GM19324 (cell line): ENCODE measurements at regions not wholly inside any gene's neighbourhood (a gene's known extent, or its start where the extent isn't known, plus 50 kb on each side); places are given as distances from the start of the nearest gene placed in this dataset.

Experiments used
- ATAC-seq: cut with Tn5 transposase; IDR thresholded peaks from one replicate; pipeline ENCODE4 v1.9.1; 2021; ENCODE audit warnings: mild to moderate bottlenecking, moderate library complexity; ENCODE audit not compliant: unreplicated experiment, low FRiP score

DNA sequence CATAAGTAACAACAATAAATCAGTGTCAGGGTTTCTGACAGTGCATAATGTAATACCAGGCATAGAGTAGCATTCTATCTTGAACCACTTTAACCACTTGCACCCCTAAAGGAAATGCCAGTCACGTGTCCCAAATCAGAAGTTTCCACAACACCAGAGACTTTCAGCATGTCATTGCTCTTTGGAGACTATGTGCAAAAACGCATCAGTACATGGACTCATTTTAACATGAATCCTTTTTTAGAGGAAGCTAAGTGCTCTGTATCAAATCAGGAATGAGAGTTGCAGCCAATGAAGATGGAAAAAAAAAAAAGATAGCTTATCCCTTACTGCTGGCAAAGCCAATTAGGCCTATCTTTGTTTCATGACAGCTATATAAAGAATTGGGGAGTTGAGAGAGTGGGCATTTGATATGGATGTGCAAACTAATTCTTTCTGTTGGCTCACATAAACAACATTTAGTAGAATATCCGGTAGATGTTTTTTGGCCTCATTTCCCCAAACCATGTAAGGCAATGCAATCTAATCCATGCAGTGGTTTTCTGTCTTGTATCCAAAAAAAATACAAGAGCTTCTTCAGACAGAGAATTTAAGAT lies 353.1 kb downstream of the IRS1 start:
- ATAC-seq: no peak

DNA sequence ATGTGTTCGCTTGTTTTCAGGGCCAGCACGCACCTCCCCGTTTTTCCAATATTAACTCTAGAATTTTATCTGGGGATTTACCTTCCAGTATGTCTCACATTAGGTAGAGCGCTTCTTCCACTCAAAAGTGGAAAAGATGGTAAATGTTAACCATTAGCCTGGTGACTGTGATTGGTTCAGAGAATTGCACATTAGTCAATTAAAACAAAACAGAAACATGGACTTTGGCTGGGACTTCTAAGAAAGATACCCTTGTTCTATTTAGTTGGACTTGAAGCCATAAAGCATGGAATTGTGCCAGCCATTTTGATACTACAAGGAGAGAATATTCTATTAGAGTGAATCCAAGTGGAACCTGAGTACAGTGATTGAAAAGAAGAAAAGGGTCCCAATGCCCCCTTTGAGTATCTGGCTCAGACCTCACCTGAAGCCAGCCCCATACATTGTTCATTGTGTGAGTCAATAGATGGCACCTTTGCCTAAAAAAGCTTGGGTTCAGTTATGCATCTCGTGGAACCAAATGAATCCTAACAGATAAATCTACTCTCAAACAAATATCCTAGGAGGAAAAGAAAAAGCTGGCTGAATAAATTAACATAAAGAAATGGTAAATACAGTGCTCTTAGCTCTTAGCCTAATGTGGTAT lies 354.3 kb downstream of the IRS1 start:
- ATAC-seq: no peak

DNA sequence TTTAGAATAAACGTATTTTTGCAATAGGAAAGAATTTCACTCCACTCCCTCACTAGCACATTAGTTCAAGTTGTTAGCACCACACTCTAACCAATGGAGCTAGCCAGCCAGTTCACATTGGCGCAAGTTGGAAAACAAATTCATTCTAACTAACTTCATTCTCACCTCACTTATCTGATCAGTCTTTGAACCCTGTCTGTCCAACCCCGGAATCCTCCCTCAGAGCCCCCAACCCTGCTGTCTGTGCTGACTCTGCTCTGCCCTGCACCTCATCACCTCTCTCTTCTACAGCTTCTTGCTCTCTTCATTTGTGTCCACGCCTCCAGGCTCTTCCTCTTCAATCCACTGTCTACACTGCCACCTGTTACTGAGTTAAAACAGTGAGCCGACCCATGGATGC lies 356.5 kb downstream of the IRS1 start:
- ATAC-seq: no peak

DNA sequence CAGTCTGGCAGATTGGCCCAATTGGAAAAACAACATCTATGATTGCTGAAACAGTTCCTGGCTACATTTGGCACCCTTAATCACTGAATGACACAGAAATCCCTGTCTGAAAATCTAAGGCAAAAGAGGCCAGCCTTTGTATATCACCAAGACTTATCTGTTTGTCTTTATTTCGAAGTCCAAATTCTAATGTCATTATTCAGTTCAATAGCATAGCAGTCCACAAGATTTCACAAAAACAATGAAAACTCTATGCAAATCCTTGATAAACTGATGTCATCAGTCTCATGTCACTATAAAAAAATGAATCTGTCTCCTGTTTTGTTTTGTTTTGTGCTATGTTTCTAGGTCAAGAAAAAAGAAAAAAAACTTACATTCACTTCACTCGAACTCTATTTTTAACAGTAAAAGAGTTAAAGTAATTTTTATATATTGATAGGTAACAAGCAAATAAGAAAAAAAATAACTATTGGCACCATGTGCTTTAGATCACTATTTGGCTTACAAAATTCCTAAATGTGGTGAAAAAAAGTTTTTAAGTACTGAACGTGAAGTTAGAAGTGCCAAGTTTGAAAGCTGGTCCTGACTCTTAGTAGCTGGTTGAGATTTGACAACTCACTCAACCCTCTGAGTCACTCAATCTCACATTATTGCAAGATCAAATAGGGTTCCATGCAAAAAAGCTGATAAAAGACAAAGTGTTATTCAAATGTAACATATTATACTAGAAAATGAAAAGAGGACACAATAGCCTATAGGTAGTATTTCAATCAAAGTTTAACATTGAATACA lies 359.3 kb downstream of the IRS1 start:
- no peak for ATAC-seq

DNA sequence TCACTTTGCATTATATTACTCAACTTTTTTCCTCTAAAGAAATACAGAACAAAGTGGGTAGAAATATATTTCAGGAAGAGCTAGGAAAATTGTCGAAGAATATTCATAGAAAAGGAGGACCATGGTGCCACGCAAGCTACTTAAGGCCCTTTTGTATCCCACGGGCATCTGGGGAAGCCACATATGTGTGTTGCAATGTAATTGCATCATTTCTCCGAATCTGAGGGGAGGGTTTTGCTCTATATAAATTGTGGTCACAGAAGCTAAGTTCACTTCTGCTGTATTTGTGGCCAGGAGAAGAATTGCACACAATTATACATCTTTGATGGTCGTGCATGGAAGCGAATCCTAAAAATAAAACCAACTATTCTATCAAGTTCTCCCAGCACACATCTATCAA lies 360.3 kb downstream of the IRS1 start:
- no peak for ATAC-seq

DNA sequence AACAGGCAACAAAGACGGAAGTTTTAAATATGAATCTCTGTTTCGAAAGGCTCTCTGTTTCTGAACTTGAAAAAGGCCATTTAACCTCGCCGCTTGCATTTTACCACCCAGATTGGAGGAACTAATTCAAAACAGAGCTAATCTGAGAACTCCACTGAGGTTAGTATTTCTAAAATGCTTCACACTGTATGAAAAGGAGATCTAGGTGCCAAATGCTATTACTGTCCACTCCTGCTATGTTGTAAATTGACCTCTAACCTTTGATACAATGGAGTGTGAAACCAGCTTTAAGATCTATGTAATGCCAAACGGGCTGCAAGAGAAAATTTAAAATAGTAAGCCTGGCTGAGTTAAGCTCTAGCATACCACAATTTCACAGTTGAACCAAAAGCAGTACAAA lies 364.5 kb downstream of the IRS1 start:
- ATAC-seq: no peak

DNA sequence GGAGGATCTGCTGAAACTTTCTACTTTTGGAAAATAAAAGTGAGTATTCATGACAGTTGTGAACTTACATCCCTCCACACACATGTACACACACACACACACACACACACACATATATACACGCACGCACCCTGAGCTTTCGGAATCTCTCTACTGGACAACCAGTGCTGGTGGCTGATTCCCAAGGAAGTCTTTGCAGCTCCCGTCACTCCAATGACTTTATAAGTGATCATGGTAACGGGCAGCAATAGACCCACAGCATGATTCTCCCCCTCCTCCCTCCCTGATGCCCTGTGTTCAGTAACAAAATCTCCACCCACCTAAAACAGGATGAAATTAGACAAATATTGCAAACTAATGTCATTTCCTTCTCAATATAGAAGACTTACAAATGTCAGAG lies 364.9 kb downstream of the IRS1 start:
- ATAC-seq: no peak

DNA sequence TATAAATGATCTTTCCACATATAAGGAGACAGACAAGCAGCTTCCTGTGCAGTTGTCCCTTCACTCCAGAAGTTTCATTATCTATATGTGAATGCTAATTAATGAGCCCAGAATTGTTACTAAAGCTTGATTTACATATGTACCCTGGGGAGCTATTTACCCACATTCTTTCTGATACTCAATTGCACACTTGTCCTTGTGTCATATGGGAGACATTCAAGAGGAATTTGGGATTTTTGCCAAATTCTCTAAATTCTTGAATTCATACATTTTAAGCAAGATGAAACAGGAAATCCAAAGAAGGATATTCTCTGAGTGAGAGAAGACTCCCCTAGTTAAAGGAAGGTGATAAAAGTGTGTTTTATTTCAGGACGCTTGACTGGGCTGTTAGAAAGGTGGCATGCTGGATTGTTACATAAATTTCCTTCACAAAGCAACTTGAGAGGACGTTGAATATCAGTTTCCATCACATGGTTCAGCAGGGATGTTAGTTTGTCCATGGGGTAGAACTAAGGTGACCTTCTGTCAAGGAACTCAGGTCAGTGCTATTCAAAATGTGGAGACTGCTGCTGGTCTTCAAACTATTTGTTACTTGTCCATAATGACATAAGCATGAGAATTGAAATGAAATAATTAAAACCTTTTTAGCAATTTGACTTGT lies 368.2 kb downstream of the IRS1 start:
- no peak for ATAC-seq

DNA sequence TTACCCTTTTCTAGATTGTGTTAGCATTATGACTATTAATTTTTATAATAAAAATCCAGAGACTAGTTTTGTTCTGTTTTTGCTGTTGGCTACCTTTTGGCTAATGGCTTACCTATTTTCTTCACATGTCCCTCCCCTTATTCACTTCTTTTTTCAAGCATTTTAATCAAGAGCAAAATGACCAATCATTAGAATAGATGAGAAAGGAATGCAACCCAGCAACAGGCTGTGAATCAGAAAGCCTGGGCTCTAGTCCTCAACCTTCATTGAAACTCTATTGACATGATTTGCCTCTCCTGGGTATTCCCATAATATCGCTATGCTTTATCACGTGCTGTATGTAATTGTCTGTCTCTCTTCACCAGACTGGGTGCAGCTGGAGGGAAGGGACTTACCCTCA lies 370.1 kb downstream of the IRS1 start:
- no peak for ATAC-seq

DNA sequence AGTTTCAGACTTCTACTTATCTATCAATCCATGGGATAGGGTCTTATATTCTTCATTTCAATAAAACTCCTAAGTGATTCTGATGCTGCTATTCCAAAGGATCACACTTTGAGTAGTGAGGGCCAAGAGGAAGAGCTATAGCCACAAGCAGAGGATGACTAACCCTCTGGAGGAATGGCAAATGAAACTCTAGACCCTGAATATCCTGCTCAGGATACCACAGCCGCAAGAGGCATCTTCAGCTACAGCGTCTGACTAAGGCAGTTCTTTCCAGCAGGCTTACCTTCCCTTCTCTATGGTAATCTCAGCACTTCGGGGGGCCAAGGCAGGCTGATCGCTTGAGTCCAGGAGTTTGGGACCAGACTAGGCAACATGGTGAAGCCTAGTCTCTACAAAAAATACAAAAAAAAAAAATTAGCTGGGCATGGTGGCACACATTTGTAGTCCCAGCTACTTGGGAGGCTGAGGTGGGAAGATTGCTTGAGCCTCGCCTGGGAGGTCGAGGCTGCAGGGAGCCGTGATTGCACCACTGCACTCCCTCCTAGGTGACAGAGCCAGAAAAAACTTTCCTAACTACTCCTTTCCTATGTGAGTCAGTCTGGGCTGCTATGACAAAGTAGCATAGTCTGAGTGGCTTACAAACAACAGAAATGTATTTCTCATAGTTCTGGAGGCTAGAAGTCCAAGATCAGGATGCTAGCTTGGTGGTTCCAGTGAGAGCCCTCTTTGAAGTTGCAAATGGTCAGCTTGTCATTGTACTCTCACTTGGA lies 371.9 kb downstream of the IRS1 start:
- ATAC-seq: no peak

DNA sequence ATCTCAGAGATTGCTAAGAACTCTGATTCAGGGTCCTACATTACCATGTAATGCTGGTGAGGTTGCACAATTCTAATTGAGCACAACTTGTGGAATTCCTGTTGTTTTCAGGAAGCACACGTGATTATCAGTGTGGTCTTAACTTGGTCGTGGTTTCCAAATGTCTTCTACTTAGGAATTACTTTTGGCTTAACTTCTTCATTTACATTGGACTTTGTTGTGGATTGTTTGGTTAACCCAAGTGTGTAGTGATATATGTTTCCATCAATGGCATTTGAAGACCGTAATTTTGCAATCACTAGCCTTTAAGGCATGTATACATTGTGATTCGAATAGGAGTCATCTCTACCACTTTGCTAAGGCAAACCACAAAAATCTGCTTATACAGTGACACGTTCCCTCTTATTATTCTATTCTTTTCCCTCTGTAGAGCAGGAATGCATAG lies 373.3 kb downstream of the IRS1 start:
- ATAC-seq: no peak

DNA sequence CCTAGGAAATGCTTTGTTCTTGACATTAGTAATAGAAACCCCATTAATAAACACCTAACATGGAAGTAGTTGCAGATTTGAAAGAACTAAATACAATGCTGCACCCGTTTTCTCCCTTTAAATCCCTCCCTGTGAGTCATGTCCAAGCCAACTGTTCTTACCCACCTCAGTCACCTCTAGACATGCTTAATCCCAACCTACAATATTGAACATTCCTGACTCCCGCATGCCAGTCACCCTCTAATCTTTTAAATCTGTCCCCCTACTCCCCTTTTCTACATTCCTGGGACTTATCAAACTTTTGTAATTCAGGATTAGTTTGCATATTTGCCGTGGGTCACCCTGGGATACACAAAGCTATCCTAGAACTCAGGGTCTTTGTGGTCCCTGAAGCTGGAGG lies 374.6 kb downstream of the IRS1 start:
- no peak for ATAC-seq

DNA sequence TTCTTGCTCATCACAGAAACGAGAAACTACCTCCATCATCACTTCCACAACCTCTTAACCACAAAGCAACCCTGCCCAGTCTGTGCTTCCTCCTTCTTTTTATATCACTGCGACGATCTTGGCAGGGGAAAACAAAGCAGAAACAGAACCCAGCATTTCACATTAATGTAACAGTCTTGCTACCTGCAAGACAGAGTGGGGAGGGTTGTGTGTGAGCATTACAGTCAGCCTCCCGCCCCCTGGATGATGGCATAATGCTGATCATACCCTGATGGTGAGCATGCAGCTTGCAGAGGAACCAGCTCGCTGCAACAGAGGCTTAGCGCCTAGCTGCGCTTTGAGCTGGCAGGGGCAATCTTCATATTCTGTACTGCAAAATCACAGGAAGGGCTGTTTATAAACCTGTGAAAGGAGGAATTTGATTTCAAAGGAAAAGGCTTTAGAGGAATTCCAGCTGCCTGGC lies 376.1 kb downstream of the IRS1 start:
- peak; percentile 78 for ATAC-seq

DNA sequence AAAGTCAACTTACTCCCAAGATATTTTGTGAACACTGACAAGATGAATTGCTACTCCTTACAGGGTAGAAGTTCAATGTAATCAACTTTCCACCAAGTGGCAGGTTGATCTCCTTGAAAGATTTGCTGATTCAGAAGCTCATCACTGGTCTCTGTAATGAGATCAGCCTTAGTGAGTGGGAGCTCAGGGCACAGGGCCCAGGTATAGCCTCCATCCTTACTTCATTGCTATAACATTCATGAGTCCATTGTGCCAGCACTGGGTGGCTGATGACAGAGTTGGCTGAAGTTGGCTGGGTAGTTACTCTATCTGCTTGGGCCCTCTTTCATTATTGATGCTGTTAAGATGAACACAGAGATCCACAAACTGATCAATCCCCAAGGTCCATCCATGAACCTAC lies 379.0 kb downstream of the IRS1 start:
- no peak for ATAC-seq

DNA sequence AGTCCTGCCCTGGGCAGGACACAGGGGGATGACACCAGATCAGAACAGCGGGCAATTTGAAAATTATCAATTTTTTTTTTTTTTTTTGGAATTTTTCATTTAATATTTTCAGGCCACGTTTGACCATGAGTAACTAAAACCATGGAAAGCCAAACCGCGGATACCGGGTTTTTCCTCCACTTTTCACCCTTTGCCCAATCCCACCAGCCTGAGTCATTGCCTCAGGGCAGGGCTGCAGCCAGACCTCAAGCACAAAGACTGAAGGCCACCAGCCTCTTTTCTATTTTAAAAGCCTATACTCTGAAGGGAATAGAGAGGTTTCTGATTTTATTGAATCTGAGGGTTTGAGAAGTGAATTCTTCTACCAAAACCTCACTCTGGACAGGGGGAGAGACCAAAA lies 381.1 kb downstream of the IRS1 start:
- ATAC-seq: no peak

DNA sequence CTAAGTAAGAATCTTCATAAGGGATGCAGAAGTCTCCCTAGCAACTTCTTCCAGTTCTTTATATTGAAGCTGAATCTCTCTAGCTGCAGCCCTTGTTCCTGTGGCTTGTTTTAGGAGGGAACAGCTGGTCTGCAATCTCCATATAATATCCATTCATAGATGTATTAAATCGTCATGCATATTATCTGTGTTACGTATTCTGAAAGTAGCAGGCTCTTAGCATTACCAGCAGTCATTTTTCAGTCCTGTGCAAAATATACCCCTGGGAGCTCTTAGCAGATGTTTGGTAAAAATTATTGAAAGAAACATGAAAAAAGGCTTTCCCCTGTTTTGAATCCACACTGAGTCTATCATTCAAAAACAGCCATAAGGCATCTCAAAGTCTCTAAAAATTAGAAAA lies 385.3 kb downstream of the IRS1 start:
- ATAC-seq: no peak

DNA sequence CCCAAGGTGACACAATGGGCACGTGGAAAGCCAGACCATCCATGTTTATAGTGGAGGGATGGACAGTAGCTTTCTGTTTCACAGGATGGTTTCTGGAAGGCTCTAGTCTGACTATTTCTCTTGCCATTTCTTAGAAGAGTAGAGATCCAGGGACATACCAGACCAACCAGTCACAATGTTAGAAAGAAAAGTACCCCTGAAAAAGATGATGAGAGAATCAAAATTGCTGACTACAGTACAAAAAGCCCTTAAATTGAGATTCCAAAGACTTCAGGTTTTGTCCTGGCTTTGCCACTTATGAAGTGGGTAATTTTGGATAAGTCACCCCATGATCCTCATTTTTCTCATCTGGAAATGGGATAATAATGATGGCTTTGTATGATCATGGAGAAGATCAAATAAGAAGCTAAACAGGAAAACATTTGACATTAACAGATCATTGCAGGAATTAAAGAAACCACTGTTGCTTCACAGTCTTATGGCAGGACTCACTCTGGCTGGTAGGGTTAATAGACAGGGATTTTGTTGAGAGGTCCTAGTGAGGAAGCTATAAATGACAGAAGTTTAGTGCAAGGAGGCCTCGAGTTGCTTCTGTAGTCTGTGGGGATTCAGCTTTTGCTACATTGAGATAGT lies 386.0 kb downstream of the IRS1 start:
- ATAC-seq: no peak

DNA sequence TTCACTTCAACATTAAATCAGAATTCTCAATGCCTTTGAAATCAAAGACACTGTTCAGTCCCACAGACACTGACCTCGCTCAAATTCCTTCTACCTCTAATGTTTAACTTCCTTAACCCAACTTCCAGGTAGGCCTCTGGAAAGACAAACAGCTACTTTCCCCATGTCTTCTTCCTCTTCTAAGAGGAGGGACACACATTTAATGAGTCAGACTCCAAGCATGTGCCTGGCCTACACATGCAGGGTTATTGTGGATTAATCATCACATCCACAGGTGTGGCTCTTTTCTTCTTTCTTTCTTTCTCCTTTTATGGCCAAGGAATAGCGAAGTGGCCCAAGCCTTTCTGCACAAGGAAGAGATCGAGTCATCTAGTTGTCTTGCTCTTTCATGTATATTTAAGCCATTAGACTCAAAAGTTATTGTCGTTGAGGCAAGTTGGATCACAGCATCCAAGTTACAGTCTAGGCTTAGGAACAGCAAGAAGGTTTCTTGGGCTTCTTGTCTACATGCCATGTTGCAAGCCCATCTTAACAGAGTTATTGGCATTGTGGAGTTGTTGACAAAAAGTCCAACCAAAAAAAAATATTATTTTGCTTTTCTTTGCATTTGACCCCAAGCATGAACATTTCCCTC lies 387.8 kb downstream of the IRS1 start:
- ATAC-seq: no peak

DNA sequence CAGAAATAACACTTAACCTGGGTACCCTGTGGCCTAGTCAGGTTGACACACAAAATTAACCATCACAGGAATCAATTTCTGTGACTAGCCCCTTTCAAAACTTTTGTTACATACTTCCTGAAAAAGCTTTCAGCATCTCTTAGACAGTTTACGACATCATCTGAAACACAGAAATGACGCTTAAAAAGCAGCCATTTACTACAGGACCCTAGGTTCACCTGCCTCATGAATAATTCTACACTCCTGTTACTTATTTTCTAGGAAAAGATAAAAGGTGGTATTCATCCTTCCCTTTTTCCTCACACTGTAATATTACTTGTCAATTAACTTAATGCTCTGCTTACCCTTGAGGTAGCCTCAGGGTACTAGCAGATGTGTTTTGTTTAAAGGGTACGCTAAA lies 388.4 kb downstream of the IRS1 start:
- ATAC-seq: no peak
